Lower leg skin (tissue), 4 donors: ENCODE measurements at regions not wholly inside any gene's neighbourhood (a gene's known extent, or its start where the extent isn't known, plus 50 kb on each side); places are given as distances from the start of the nearest gene placed in this dataset.

Experiments
- DNase-seq, 2 donors: peaks; one replicate each; pipeline ENCODE4 v3.0.0-alpha.2; 2019; ENCODE audit warnings: low spot score in 2 of 2
- H3K4me3 ChIP-seq: fragments of 200-600 bp; sonication (generic); 2 replicates; pipeline ENCODE4 v1.5.1; 2017; ENCODE audit warnings: mild to moderate bottlenecking, low read depth; ENCODE audit not compliant: poor library complexity, severe bottlenecking
- CTCF ChIP-seq, 3 donors: fragments of 450-650 bp; IDR thresholded peaks; one replicate each; pipeline ENCODE4 v1.5.1; 2016; ENCODE audit warnings: antibody characterized with exemption in 3 of 3, mild to moderate bottlenecking in 3 of 3, moderate library complexity in 2 of 3
- POLR2A ChIP-seq, 2 donors: fragments of 450-650 bp; IDR thresholded peaks; one replicate each; pipeline ENCODE4 v1.6.1; 2016 to 2017; ENCODE audit warnings: antibody characterized with exemption in 2 of 2, mild to moderate bottlenecking in 1 of 2, moderate library complexity in 1 of 2
- WGBS, 2 donors: methylation state at CpG; one replicate each; pipeline ENCODE4 v1.1.5; 2018; 5-methylcytosine and 5-hydroxymethylcytosine counted together
- intact Hi-C: fragments of 100-400 bp; cut with DNase I; formaldehyde crosslinking; loops from one replicate; pipeline ENCODE4 v1.15.0; 2023; ENCODE audit warnings: low total_unique reads

GRCh38 chr13:40161931-40162330 lies 504.5 kb downstream of the FOXO1 start:
- no peak overlapping the region for H3K4me3 ChIP-seq
- no peak for DNase-seq
- WGBS, 2 donors, result 100% methylated on average over 2 of the region's 2 CpGs
- TF ChIP-seq CTCF (IDR thresholded peaks at IDR 0.05), result no peak
- no peak for TF ChIP-seq POLR2A (IDR thresholded peaks at IDR 0.05)
- intact Hi-C loops, result no loop called here

- 75 to 83% methylated on average over 11 of the region's 11 CpGs for WGBS, 2 donors
- no peak for DNase-seq
- TF ChIP-seq CTCF (IDR thresholded peaks at IDR 0.05) (no peak), POLR2A (IDR thresholded peaks at IDR 0.05) (no peak)
- intact Hi-C loops, result no loop called here
- H3K4me3 ChIP-seq, result no peak overlapping the region
Observed at GRCh38 chr13:40163066-40164000, 503.1 kb downstream of the FOXO1 start.

- 35 to 39% methylated on average over 3 of the region's 3 CpGs for WGBS, 2 donors
- no peak for DNase-seq
- TF ChIP-seq POLR2A (IDR thresholded peaks at IDR 0.05) (no peak), CTCF (IDR thresholded peaks at IDR 0.05) (no peak)
- intact Hi-C loops, result no loop called here
- H3K4me3 ChIP-seq, result no peak overlapping the region
Observed at GRCh38 chr13:40164133-40164532, 502.3 kb downstream of the FOXO1 start.

DNA sequence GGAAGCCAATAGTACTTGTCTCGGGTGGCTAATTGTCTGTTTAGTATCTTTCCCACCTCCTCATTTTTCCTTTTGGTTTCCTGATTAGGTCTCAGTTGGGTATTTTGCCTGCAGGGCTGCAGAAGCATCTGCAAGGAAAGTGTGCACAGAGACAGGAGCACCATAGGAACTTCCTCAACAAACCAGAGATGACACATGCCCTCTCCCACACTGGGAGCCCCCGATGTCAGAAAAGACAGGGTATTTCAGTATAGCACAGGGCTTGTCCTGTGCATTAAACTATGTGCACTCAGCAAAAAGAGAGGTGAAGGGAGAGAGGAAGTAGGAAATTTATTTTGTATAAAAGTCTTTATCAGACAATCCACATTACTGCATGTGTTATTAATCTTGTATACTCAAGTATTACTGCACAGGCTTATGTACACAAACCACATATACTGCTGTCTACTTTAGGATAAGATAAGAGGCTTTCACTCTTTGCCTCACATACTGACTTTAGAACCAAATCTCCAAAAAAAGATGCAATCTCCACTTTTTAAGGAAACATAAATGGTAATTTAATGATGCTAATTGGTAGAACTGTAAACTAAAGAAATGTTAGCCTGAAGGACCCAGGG lies 501.0 kb downstream of the FOXO1 start:
- TF ChIP-seq CTCF (IDR thresholded peaks at IDR 0.05), result no peak
- TF ChIP-seq POLR2A (IDR thresholded peaks at IDR 0.05), result no peak
- DNase-seq, result no peak
- WGBS, 2 donors, result 51 to 63% methylated on average over 2 of the region's 2 CpGs
- intact Hi-C loops, result no loop called here
- H3K4me3 ChIP-seq, result no peak overlapping the region

- TF ChIP-seq POLR2A (IDR thresholded peaks at IDR 0.05), result no peak
- TF ChIP-seq CTCF (IDR thresholded peaks at IDR 0.05), result no peak
- 69 to 76% methylated on average over 6 of the region's 6 CpGs for WGBS, 2 donors
Observed at GRCh38 chr13:40167327-40167726, 499.1 kb downstream of the FOXO1 start.

More at GRCh38 chr13:40167327-40167726, 499.1 kb downstream of the FOXO1 start:
- no peak overlapping the region for H3K4me3 ChIP-seq
- intact Hi-C loops, result no loop called here
- DNase-seq, result no peak
